ENCODE measurements at regions not wholly inside any gene's neighbourhood (a gene's known extent, or its start where the extent isn't known, plus 50 kb on each side); places are given as distances from the start of the nearest gene placed in this dataset.
"Not testable (repeated sequence)": the region's sequence is repeated elsewhere in the genome, so short reads cannot be mapped to it uniquely, and the experiment has no call there.

GRCh38 chrX:47776292-47777006, 60.3 kb upstream of the ZNF81 start:
- TF ChIP-seq CTCF (conservative IDR thresholded peaks at IDR 0.05): no peak
- no peak for TF ChIP-seq ZFX (IDR thresholded peaks at IDR 0.05)

GRCh38 chrX:47772764-47773163, 63.9 kb upstream of the ZNF81 start:
- H3K27ac ChIP-seq: no peak overlapping the region
- TF ChIP-seq ZFX (IDR thresholded peaks at IDR 0.05) (no peak), CTCF (conservative IDR thresholded peaks at IDR 0.05) (no peak)

More at GRCh38 chrX:47776292-47777006, 60.3 kb upstream of the ZNF81 start:
- H3K27ac ChIP-seq: no peak overlapping the region

GRCh38 chrX:47771473-47771872, 65.2 kb upstream of the ZNF81 start:
- TF ChIP-seq CTCF (conservative IDR thresholded peaks at IDR 0.05): no peak
- TF ChIP-seq ZFX (IDR thresholded peaks at IDR 0.05): no peak
- no peak overlapping the region for H3K27ac ChIP-seq

GRCh38 chrX:47762826-47763225, 73.9 kb upstream of the ZNF81 start:
- not testable (repeated sequence) for H3K27ac ChIP-seq

GRCh38 chrX:47752685-47753084, 84.0 kb upstream of the ZNF81 start:
- no peak overlapping the region for H3K27ac ChIP-seq
- TF ChIP-seq ZFX (IDR thresholded peaks at IDR 0.05) (no peak), CTCF (conservative IDR thresholded peaks at IDR 0.05) (no peak)

- H3K27ac ChIP-seq: no peak overlapping the region
- TF ChIP-seq CTCF (conservative IDR thresholded peaks at IDR 0.05): peak; percentile 57
- TF ChIP-seq ZFX (IDR thresholded peaks at IDR 0.05): no peak
These were observed 85.0 kb upstream of the ZNF81 start for GRCh38 chrX:47751670-47752069.

- TF ChIP-seq CTCF (conservative IDR thresholded peaks at IDR 0.05) (no peak), ZFX (IDR thresholded peaks at IDR 0.05) (no peak)
- H3K27ac ChIP-seq: no peak overlapping the region
These were observed 87.3 kb upstream of the ZNF81 start for GRCh38 chrX:47749185-47749967.

All from C4-2B (cell line).